ENCODE measurements at regions not wholly inside any gene's neighbourhood (a gene's known extent, or its start where the extent isn't known, plus 50 kb on each side); places are given as distances from the start of the nearest gene placed in this dataset.

DNA sequence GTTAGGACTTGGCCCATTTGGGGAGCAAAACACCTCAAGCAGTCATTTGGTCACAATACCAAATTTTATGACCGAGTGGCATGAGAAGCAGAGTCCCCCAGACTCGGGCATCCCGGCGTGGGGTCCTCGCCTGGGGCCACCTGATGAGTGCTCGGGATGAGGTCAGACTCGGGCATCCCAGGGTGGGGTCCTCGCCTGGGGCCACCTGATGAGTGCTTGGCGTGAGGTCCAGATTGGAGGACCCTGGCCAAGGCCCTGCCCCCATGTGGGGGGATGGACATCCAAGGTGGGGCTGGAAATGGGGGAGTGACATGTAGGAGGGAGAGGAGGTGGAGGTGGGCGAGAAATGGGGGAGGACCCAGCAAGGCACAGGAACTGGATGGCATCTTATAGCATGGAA is 56.1 kb upstream of the CST7 start:
- TF ChIP-seq SUZ12 (IDR thresholded peaks at IDR 0.05; ENCODE audit: extremely low read depth, insufficient read depth, insufficient read length) (no peak), YY1 (IDR thresholded peaks at IDR 0.05; ENCODE audit: insufficient read depth, insufficient read length) (no peak), ZNF274 (IDR thresholded peaks at IDR 0.05; ENCODE audit: low read depth, low read length) (no peak)

All from NT2/D1 (cell line).